C4-2B (cell line): ENCODE measurements at regions not wholly inside any gene's neighbourhood (a gene's known extent, or its start where the extent isn't known, plus 50 kb on each side); places are given as distances from the start of the nearest gene placed in this dataset.

Source experiments
- CTCF ChIP-seq: fragments of 450-650 bp; conservative IDR thresholded peaks from 2 replicates; pipeline ENCODE4 v1.5.1; 2017; ENCODE audit warnings: mild to moderate bottlenecking
- ZFX ChIP-seq: fragments of 450-650 bp; IDR thresholded peaks from 2 replicates; pipeline ENCODE4 v1.6.1; 2017

GRCh38 chr11:98740321-98740720 is 280.4 kb upstream of the CNTN5 start:
- TF ChIP-seq CTCF (no peak), ZFX (no peak)
